ENCODE measurements at regions not wholly inside any gene's neighbourhood (a gene's known extent, or its start where the extent isn't known, plus 50 kb on each side); places are given as distances from the start of the nearest gene placed in this dataset.

GRCh38 chr2:237150186-237150585 is 64.5 kb downstream of the COPS8 start:
- Histone ChIP-seq H3K4me3 (no peak overlapping the region), H3K27ac (no peak overlapping the region)
- TF ChIP-seq CTCF (IDR thresholded peaks at IDR 0.05): no peak
- no peak for DNase-seq (ENCODE audit: low spot score)

- Histone ChIP-seq H3K4me3 (no peak overlapping the region), H3K27ac (no peak overlapping the region)
- no peak for TF ChIP-seq CTCF (IDR thresholded peaks at IDR 0.05)
- DNase-seq (ENCODE audit: low spot score): no peak
These were observed 65.2 kb downstream of the COPS8 start for GRCh38 chr2:237150831-237151375.

- no peak for DNase-seq (ENCODE audit: low spot score)
These were observed 66.7 kb downstream of the COPS8 start for GRCh38 chr2:237152361-237152760.

GRCh38 chr2:237153181-237153580 is 67.5 kb downstream of the COPS8 start:
- no peak for DNase-seq (ENCODE audit: low spot score)
- TF ChIP-seq CTCF (IDR thresholded peaks at IDR 0.05): no peak
- no peak overlapping the region for H3K4me3 ChIP-seq
- no peak overlapping the region for H3K27ac ChIP-seq

More at GRCh38 chr2:237152361-237152760, 66.7 kb downstream of the COPS8 start:
- Histone ChIP-seq H3K4me3 (no peak overlapping the region), H3K27ac (no peak overlapping the region)
- TF ChIP-seq CTCF (IDR thresholded peaks at IDR 0.05): no peak

GRCh38 chr2:237154082-237154638 is 68.5 kb downstream of the COPS8 start:
- DNase-seq (ENCODE audit: low spot score): no peak
- H3K27ac ChIP-seq: no peak overlapping the region
- no peak overlapping the region for H3K4me3 ChIP-seq
- peak; percentile 29 for TF ChIP-seq CTCF (IDR thresholded peaks at IDR 0.05)

- no peak for DNase-seq (ENCODE audit: low spot score)
These were observed 69.5 kb downstream of the COPS8 start for GRCh38 chr2:237154884-237155851.

More at GRCh38 chr2:237154884-237155851, 69.5 kb downstream of the COPS8 start:
- no peak for TF ChIP-seq CTCF (IDR thresholded peaks at IDR 0.05)
- Histone ChIP-seq H3K4me3 (no peak overlapping the region), H3K27ac (peak overlapping the region in 1 of 2 donors; percentile 28)
